H1 (cell line): ENCODE measurements at regions not wholly inside any gene's neighbourhood (a gene's known extent, or its start where the extent isn't known, plus 50 kb on each side); places are given as distances from the start of the nearest gene placed in this dataset.

Source experiments
- CTCF ChIA-PET: fragments of 300-600 bp; sonication (Branson Sonifier 250); formaldehyde crosslinking; loops from one replicate; lab custom pipeline; 2021; ENCODE audit not compliant: partially characterized antibody; lab: Charles Lee
- POLR2A ChIA-PET: fragments of 300-600 bp; sonication (Branson Sonifier 250); formaldehyde crosslinking; loops from one replicate; lab custom pipeline; 2021; ENCODE audit warnings: inconsistent platforms; ENCODE audit not compliant: partially characterized antibody; lab: Charles Lee
- DNase-seq, 2 experiments: peaks; one replicate each; pipeline versions ENCODE4 v3.0.0 to v3.0.0-alpha.2; 2010 to 2022; ENCODE audit warnings: low spot score in 2 of 2, low read depth in 1 of 2, mixed read lengths in 1 of 2
- FAIRE-seq: peaks from 2 replicates; lab custom pipeline; 2011; peaks lifted over from hg19 to GRCh38; lab: Jason Lieb, UNC
- H2AFZ ChIP-seq: 2 replicates; pipeline ENCODE4 v1.8.1; 2012; ENCODE audit warnings: low read length, inconsistent platforms
- H2AK5ac ChIP-seq: 2 replicates; pipeline ENCODE4 v1.6.1; 2013; ENCODE audit warnings: low read depth, low read length
- H2BK120ac ChIP-seq: replicated peaks from 2 replicates; pipeline ENCODE3; 2013; ENCODE audit warnings: low read depth, low read length, inconsistent platforms
- H2BK12ac ChIP-seq: 2 replicates; pipeline ENCODE4 v1.6.1; 2013; ENCODE audit warnings: low read depth, low read length
- H2BK15ac ChIP-seq: 2 replicates; pipeline ENCODE4 v1.6.1; 2013; ENCODE audit warnings: low read length
- H2BK20ac ChIP-seq: 2 replicates; pipeline ENCODE4 v1.6.1; 2013; ENCODE audit warnings: low read length
- H2BK5ac ChIP-seq: 2 replicates; pipeline ENCODE4 v1.6.1; 2013; ENCODE audit warnings: low read depth, low read length
- H3K14ac ChIP-seq: 2 replicates; pipeline ENCODE4 v1.6.1; 2013; ENCODE audit warnings: inconsistent platforms; ENCODE audit not compliant: insufficient read length
- H3K18ac ChIP-seq: 2 replicates; pipeline ENCODE4 v1.6.1; 2013; ENCODE audit warnings: low read length; ENCODE audit errors: extremely low read depth
- H3K23ac ChIP-seq: 2 replicates; pipeline ENCODE4 v1.6.1; 2013; ENCODE audit warnings: inconsistent platforms; ENCODE audit not compliant: insufficient read length
- H3K23me2 ChIP-seq: 2 replicates; pipeline ENCODE4 v1.6.1; 2013; ENCODE audit warnings: low read depth, low read length
- H3K27ac ChIP-seq: 2 replicates; pipeline ENCODE4 v1.6.1; 2011; ENCODE audit warnings: low read depth, low read length, inconsistent platforms
- H3K27me3 ChIP-seq, 4 experiments: replicated peaks in 1 of 4; 1 replicate in 1 of 4; 2 replicates in 3 of 4; pipeline versions ENCODE4 v1.6.1 to v1.8.1; 2011 to 2013; ENCODE audit warnings: low read length in 3 of 4, mild to moderate bottlenecking in 3 of 4, inconsistent platforms in 2 of 4, mixed read lengths in 2 of 4, moderate library complexity in 1 of 4; ENCODE audit not compliant: control insufficient read depth in 3 of 4, insufficient read depth in 3 of 4; ENCODE audit errors: extremely low read depth in 1 of 4
- H3K36me3 ChIP-seq, 4 experiments: 2 replicates each; pipeline versions ENCODE4 v1.6.1 to v1.8.1; 2011 to 2013; ENCODE audit warnings: mild to moderate bottlenecking in 4 of 4, low read length in 3 of 4, moderate library complexity in 2 of 4, control low read depth in 1 of 4, inconsistent platforms in 1 of 4; ENCODE audit not compliant: insufficient read depth in 4 of 4, control insufficient read depth in 2 of 4
- H3K4ac ChIP-seq: replicated peaks from 2 replicates; pipeline ENCODE3; 2013; ENCODE audit warnings: low read length, low read depth, mixed read lengths, inconsistent platforms; ENCODE audit not compliant: insufficient read length
- H3K4me1 ChIP-seq, 4 experiments: replicated peaks in 1 of 4; 1 replicate in 1 of 4; 2 replicates in 3 of 4; pipeline versions ENCODE4 v1.6.1 to v1.8.1; 2011 to 2013; ENCODE audit warnings: low read length in 3 of 4, inconsistent platforms in 2 of 4, mixed read lengths in 1 of 4; ENCODE audit not compliant: insufficient read depth in 4 of 4, control insufficient read depth in 3 of 4
- H3K4me2 ChIP-seq, 2 experiments: 2 replicates each; pipeline versions ENCODE4 v1.6.1 to v1.8.1; 2011 to 2013; ENCODE audit warnings: low read depth in 2 of 2, low read length in 2 of 2, control low read depth in 1 of 2, inconsistent platforms in 1 of 2, mild to moderate bottlenecking in 1 of 2; ENCODE audit not compliant: insufficient read depth in 1 of 2
- H3K4me3 ChIP-seq, 4 experiments: fragments of 200-600, 300-600 bp in 1 of 4; sonication (generic), shearing (Covaris generic), sonication (Bioruptor Twin) in 1 of 4; 2 replicates each; pipeline versions ENCODE4 v1.5.1 to v1.8.1; 2011 to 2016; ENCODE audit warnings: low read length in 4 of 4, low read depth in 3 of 4, control low read depth in 2 of 4, inconsistent platforms in 2 of 4, mild to moderate bottlenecking in 2 of 4, mixed read lengths in 1 of 4, moderate library complexity in 1 of 4; ENCODE audit not compliant: insufficient read depth in 2 of 4; ENCODE audit errors: extremely low read depth in 1 of 4
- H3K56ac ChIP-seq: replicated peaks from 2 replicates; pipeline ENCODE3; 2013; ENCODE audit warnings: low read depth, mild to moderate bottlenecking, mixed read lengths, low read length, inconsistent platforms; ENCODE audit not compliant: insufficient read length
- H3K79me1 ChIP-seq: 2 replicates; pipeline ENCODE4 v1.6.1; 2013; ENCODE audit warnings: low read depth, low read length, control low read depth
- H3K79me2 ChIP-seq, 2 experiments: 2 replicates each; pipeline versions ENCODE4 v1.6.1 to v1.8.1; 2012 to 2013; ENCODE audit warnings: low read length in 2 of 2, mild to moderate bottlenecking in 2 of 2, inconsistent platforms in 1 of 2; ENCODE audit not compliant: insufficient read depth in 2 of 2, control insufficient read depth in 1 of 2
- H3K9ac ChIP-seq, 4 experiments: replicated peaks in 1 of 4; 1 replicate in 1 of 4; 2 replicates in 3 of 4; pipeline versions ENCODE4 v1.6.1 to v1.8.1; 2011 to 2013; ENCODE audit warnings: low read depth in 3 of 4, low read length in 3 of 4, control low read depth in 2 of 4, mild to moderate bottlenecking in 2 of 4, moderate library complexity in 2 of 4, inconsistent platforms in 1 of 4; ENCODE audit errors: extremely low read depth in 1 of 4
- H3K9me3 ChIP-seq, 2 experiments: 2 replicates each; pipeline versions ENCODE4 v1.6.1 to v1.8.1; 2012 to 2013; ENCODE audit warnings: mild to moderate bottlenecking in 2 of 2, moderate library complexity in 2 of 2, control low read depth in 1 of 2, inconsistent platforms in 1 of 2, low read depth in 1 of 2, low read length in 1 of 2, mixed read lengths in 1 of 2; ENCODE audit not compliant: insufficient read depth in 2 of 2
- H4K20me1 ChIP-seq, 2 experiments: replicated peaks in 1 of 2; 2 replicates each; pipeline versions ENCODE3 to v1.8.1; 2011 to 2013; ENCODE audit warnings: inconsistent platforms in 2 of 2, low read length in 2 of 2, mild to moderate bottlenecking in 1 of 2; ENCODE audit not compliant: insufficient read depth in 2 of 2, control insufficient read depth in 1 of 2
- H4K5ac ChIP-seq: 2 replicates; pipeline ENCODE4 v1.6.1; 2013; ENCODE audit warnings: low read length, low read depth, mixed read lengths, inconsistent platforms; ENCODE audit not compliant: insufficient read length
- H4K8ac ChIP-seq: 2 replicates; pipeline ENCODE4 v1.8.0; 2013; ENCODE audit warnings: mild to moderate bottlenecking, moderate library complexity, low read length, inconsistent platforms; ENCODE audit not compliant: insufficient read depth; ENCODE audit errors: extremely low read depth
- H4K91ac ChIP-seq: replicated peaks from 2 replicates; pipeline ENCODE3; 2013; ENCODE audit warnings: low read length, mixed read lengths, inconsistent platforms; ENCODE audit not compliant: insufficient read length
- ASH2L ChIP-seq: fragments of 200-600, 300-600 bp; sonication (generic); IDR thresholded peaks from one replicate; pipeline ENCODE4 v1.7.1; 2017; ENCODE audit warnings: low read length
- BRCA1 ChIP-seq: IDR thresholded peaks from 2 replicates; pipeline ENCODE4 v1.6.1; 2012; ENCODE audit warnings: low read depth, low read length, improper control_type of control experiment
- CEBPB ChIP-seq: IDR thresholded peaks from 2 replicates; pipeline ENCODE4 v1.6.1; 2012; ENCODE audit warnings: low read depth, low read length
- CREB1 ChIP-seq: IDR thresholded peaks from 2 replicates; pipeline ENCODE4 v1.6.1; 2012; ENCODE audit warnings: inconsistent platforms
- CTBP2 ChIP-seq: IDR thresholded peaks from 2 replicates; pipeline ENCODE4 v1.7.0; 2011; ENCODE audit warnings: borderline replicate concordance, mild to moderate bottlenecking, moderate library complexity, mixed read lengths, low read length; ENCODE audit not compliant: insufficient read depth, insufficient read length
- FOSL1 ChIP-seq: IDR thresholded peaks from 2 replicates; pipeline ENCODE4 v1.6.1; 2011; ENCODE audit warnings: mild to moderate bottlenecking, low read depth, low read length, moderate library complexity; ENCODE audit not compliant: insufficient read depth
- GABPA ChIP-seq: IDR thresholded peaks from 2 replicates; pipeline ENCODE4 v1.6.1; 2011; ENCODE audit warnings: mild to moderate bottlenecking, low read length, moderate library complexity, borderline replicate concordance; ENCODE audit not compliant: insufficient read depth
- JUN ChIP-seq: IDR thresholded peaks from 2 replicates; pipeline ENCODE4 v1.6.1; 2011; ENCODE audit warnings: low read depth, mild to moderate bottlenecking, improper control_type of control experiment, low read length
- POLR2A ChIP-seq, 2 experiments: IDR thresholded peaks; 1 replicate in 1 of 2; 2 replicates in 1 of 2; pipeline ENCODE4 v1.6.1; 2011; ENCODE audit warnings: low read depth in 2 of 2, low read length in 2 of 2, mild to moderate bottlenecking in 2 of 2; ENCODE audit errors: control extremely low read depth in 1 of 2
- SIN3A ChIP-seq, 2 experiments: IDR thresholded peaks in 1 of 2; conservative IDR thresholded peaks in 1 of 2; 2 replicates each; pipeline ENCODE4 v1.6.1; 2011 to 2012; ENCODE audit warnings: low read length in 2 of 2, improper control_type of control experiment in 1 of 2, low read depth in 1 of 2, mild to moderate bottlenecking in 1 of 2
- SIX5 ChIP-seq: IDR thresholded peaks from 2 replicates; pipeline ENCODE4 v1.6.1; 2011; ENCODE audit warnings: mild to moderate bottlenecking, low read depth, low read length
- SP2 ChIP-seq: IDR thresholded peaks from 2 replicates; pipeline ENCODE4 v1.6.1; 2012; ENCODE audit warnings: mild to moderate bottlenecking, low read length, inconsistent platforms
- TCF12 ChIP-seq: IDR thresholded peaks from 2 replicates; pipeline ENCODE4 v1.6.1; 2011; ENCODE audit warnings: low read depth, mild to moderate bottlenecking, low read length
- WGBS, 2 experiments: shearing (Covaris generic) in 1 of 2; methylation state at CpG; one replicate each; pipeline versions ENCODE4 v1.1.6 to v1.1.7; 2013 to 2015; ENCODE audit warnings: low lambda C conversion rate in 2 of 2, mixed read lengths in 2 of 2, inconsistent platforms in 1 of 2, low coverage in 1 of 2, missing lambda C conversion rate in 1 of 2; ENCODE audit not compliant: insufficient replicate concordance in 2 of 2, insufficient coverage in 1 of 2, insufficient read length in 1 of 2; ENCODE audit errors: extremely low coverage in 1 of 2, missing lambda C conversion rate in 1 of 2; 5-methylcytosine and 5-hydroxymethylcytosine counted together
- TF ChIP-seq, protein P1 (sequence below): IDR thresholded peaks from 2 replicates; pipeline ENCODE4 v1.6.1; 2012; ENCODE audit warnings: low read length, inconsistent platforms

DNA sequence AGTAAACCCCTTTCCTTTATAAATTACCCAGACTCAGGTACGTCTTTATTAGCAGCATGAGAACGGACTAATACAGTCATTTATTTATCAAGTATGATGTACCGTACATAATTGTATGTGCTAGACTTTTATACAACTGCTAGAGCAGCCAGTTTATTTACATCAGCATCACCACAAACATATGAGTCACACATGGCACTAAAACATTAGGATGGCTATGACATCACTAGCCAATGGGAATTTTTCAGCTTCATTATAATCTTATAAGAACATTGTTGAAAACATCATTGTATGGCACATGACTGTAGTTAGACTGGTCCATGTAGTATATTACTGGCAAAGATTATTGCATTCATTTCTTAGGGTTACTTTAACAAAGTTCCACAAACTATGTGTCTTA is 121.7 kb downstream of the ZMAT3 start:
- no peak overlapping the region for H3K9ac ChIP-seq
- no peak overlapping the region for H2BK12ac ChIP-seq
- no peak overlapping the region for H3K56ac ChIP-seq
- no peak overlapping the region for H2BK5ac ChIP-seq
- H2BK120ac ChIP-seq = no peak overlapping the region
- H2AK5ac ChIP-seq = no peak overlapping the region
- no peak for DNase-seq
- no peaks in the 10 kb centered on the region for H3K23me2 ChIP-seq
- H4K91ac ChIP-seq = no peak overlapping the region
- no peak overlapping the region for H3K14ac ChIP-seq
- H3K36me3 ChIP-seq = no peaks in the 10 kb centered on the region
- H3K9me3 ChIP-seq = peaks cover 0 to 4% of the 10 kb centered on the region in 2 experiments; a peak in 1 of 4 replicates
- H3K27me3 ChIP-seq = no peaks in the 10 kb centered on the region
- H3K27ac ChIP-seq = no peak overlapping the region
- H2BK20ac ChIP-seq = no peak overlapping the region
- no peak overlapping the region for H3K4me2 ChIP-seq
- no peak overlapping the region for H2BK15ac ChIP-seq
- 77% methylated on average over 3 of the region's 3 CpGs; no CpG with 5 or more reads in 1 of the 2 experiments for WGBS, 2 experiments
- ChIA-PET CTCF (interaction anchor here (0.9 kb wide), 1 partner anchor 372 kb away, joined by 3 read pairs; no protein-coding TSS in a partner anchor), POLR2A (no interaction called here)
- H4K5ac ChIP-seq = no peak overlapping the region
- no peak overlapping the region for H3K18ac ChIP-seq
- no peaks in the 10 kb centered on the region for H3K4me1 ChIP-seq
- no peak overlapping the region for H3K4ac ChIP-seq
- no peak overlapping the region for H2AFZ ChIP-seq
- no peak overlapping the region for H4K8ac ChIP-seq
- TF ChIP-seq ASH2L (no peak), FOSL1 (no peak), SIN3A (conservative IDR thresholded peaks at IDR 0.05 in 1 of 2, IDR thresholded peaks at IDR 0.05 in 1 of 2; ENCODE audit: low read depth in 1 of 2, low read length in 2 of 2) (no peak), POLR2A (IDR thresholded peaks at IDR 0.05; ENCODE audit: control extremely low read depth in 1 of 2, low read depth in 2 of 2, low read length in 2 of 2) (no peak), CREB1 (no peak), GABPA (no peak), SIX5 (no peak), CTBP2 (no peak), CEBPB (no peak), SP2 (no peak), JUN (no peak), TCF12 (no peak), BRCA1 (no peak)
- TF ChIP-seq, protein P1, sequence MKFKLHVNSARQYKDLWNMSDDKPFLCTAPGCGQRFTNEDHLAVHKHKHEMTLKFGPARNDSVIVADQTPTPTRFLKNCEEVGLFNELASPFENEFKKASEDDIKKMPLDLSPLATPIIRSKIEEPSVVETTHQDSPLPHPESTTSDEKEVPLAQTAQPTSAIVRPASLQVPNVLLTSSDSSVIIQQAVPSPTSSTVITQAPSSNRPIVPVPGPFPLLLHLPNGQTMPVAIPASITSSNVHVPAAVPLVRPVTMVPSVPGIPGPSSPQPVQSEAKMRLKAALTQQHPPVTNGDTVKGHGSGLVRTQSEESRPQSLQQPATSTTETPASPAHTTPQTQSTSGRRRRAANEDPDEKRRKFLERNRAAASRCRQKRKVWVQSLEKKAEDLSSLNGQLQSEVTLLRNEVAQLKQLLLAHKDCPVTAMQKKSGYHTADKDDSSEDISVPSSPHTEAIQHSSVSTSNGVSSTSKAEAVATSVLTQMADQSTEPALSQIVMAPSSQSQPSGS = no peak
- H3K79me1 ChIP-seq = no peaks in the 10 kb centered on the region
- no peak overlapping the region for H3K4me3 ChIP-seq
- H4K20me1 ChIP-seq = no peaks in the 10 kb centered on the region
- no peak for FAIRE-seq
- H3K23ac ChIP-seq = no peak overlapping the region
- no peaks in the 10 kb centered on the region for H3K79me2 ChIP-seq
